Gastrocnemius medialis (tissue), 4 donors: ENCODE measurements at regions not wholly inside any gene's neighbourhood (a gene's known extent, or its start where the extent isn't known, plus 50 kb on each side); places are given as distances from the start of the nearest gene placed in this dataset.

Experiments used
- CTCF ChIP-seq, 5 experiments: fragments of 450-650 bp in 3 of 5; fragments of 200-600 bp in 2 of 5; sonication (generic) in 2 of 5; IDR thresholded peaks in 4 of 5; conservative IDR thresholded peaks in 1 of 5; 1 replicate in 4 of 5; 2 replicates in 1 of 5; pipeline ENCODE4 v1.5.1; 2016 to 2019; ENCODE audit warnings: antibody characterized with exemption in 5 of 5, mild to moderate bottlenecking in 3 of 5, moderate library complexity in 3 of 5
- POLR2A ChIP-seq, 2 donors: fragments of 450-650 bp; IDR thresholded peaks; one replicate each; pipeline ENCODE4 v1.6.1; 2017; ENCODE audit warnings: antibody characterized with exemption in 2 of 2, mild to moderate bottlenecking in 2 of 2, moderate library complexity in 2 of 2

- no peak for TF ChIP-seq CTCF (IDR thresholded peaks at IDR 0.05 in 4 of 5, conservative IDR thresholded peaks at IDR 0.05 in 1 of 5)
- TF ChIP-seq POLR2A (IDR thresholded peaks at IDR 0.05): no peak
These were observed 103.9 kb upstream of the HES1 start for GRCh38 chr3:194031867-194032635.
